GM18870 (cell line): ENCODE measurements at regions not wholly inside any gene's neighbourhood (a gene's known extent, or its start where the extent isn't known, plus 50 kb on each side); places are given as distances from the start of the nearest gene placed in this dataset.
"Not testable (repeated sequence)": the region's sequence is repeated elsewhere in the genome, so short reads cannot be mapped to it uniquely, and the experiment has no call there.

Source experiments
- ATAC-seq: cut with Tn5 transposase; IDR thresholded peaks from one replicate; pipeline ENCODE4 v1.9.1; 2021; ENCODE audit warnings: moderate library complexity; ENCODE audit not compliant: unreplicated experiment

- no peak for ATAC-seq
Observed at GRCh38 chr5:156169495-156169894, 157.5 kb upstream of the SGCD start.

- ATAC-seq, result no peak
Observed at GRCh38 chr5:156170351-156170961, 156.5 kb upstream of the SGCD start.

- ATAC-seq, result no peak
Observed at GRCh38 chr5:156174225-156174624, 152.7 kb upstream of the SGCD start.

- no peak for ATAC-seq
Observed at GRCh38 chr5:156178117-156178516, 148.8 kb upstream of the SGCD start.

- ATAC-seq, result no peak
Observed at GRCh38 chr5:156181656-156182055, 145.3 kb upstream of the SGCD start.

- no peak for ATAC-seq
Observed at GRCh38 chr5:156182174-156182967, 144.6 kb upstream of the SGCD start.

GRCh38 chr5:156186760-156187159, 140.2 kb upstream of the SGCD start:
- no peak for ATAC-seq

- no peak for ATAC-seq
Observed at GRCh38 chr5:156188016-156188415, 138.9 kb upstream of the SGCD start.

GRCh38 chr5:156189628-156190027, 137.3 kb upstream of the SGCD start:
- ATAC-seq, result no peak

GRCh38 chr5:156191547-156191946, 135.4 kb upstream of the SGCD start:
- no peak for ATAC-seq

GRCh38 chr5:156197042-156197635, 129.8 kb upstream of the SGCD start:
- ATAC-seq, result no peak

GRCh38 chr5:156199045-156199444, 127.9 kb upstream of the SGCD start:
- no peak for ATAC-seq

- ATAC-seq, result no peak
Observed at GRCh38 chr5:156200938-156201787, 125.8 kb upstream of the SGCD start.

GRCh38 chr5:156201788-156202403, 125.1 kb upstream of the SGCD start:
- ATAC-seq, result no peak

GRCh38 chr5:156208271-156208670, 118.7 kb upstream of the SGCD start:
- no peak for ATAC-seq

- ATAC-seq, result no peak
Observed at GRCh38 chr5:156218367-156219158, 108.4 kb upstream of the SGCD start.

GRCh38 chr5:156219483-156220005, 107.4 kb upstream of the SGCD start:
- ATAC-seq, result no peak

- no peak for ATAC-seq
Observed at GRCh38 chr5:156221816-156222215, 105.1 kb upstream of the SGCD start.

GRCh38 chr5:156223547-156223946, 103.4 kb upstream of the SGCD start:
- no peak for ATAC-seq

- ATAC-seq, result not testable (repeated sequence)
Observed at GRCh38 chr5:156226485-156226884, 100.5 kb upstream of the SGCD start.
